ENCODE measurements at regions not wholly inside any gene's neighbourhood (a gene's known extent, or its start where the extent isn't known, plus 50 kb on each side); places are given as distances from the start of the nearest gene placed in this dataset.

GRCh38 chr21:35683664-35684304 is 376.5 kb downstream of the SETD4 start:
- in situ Hi-C loops (cut with HindIII; ENCODE audit: low sequenced_read_pairs), result no loop called here
- DNase-seq (ENCODE audit: low read depth), result no peak
- no peak for TF ChIP-seq CTCF (IDR thresholded peaks at IDR 0.05; ENCODE audit: low read depth, low read length, missing control alignments)
- no peak overlapping the region for H3K4me3 ChIP-seq (ENCODE audit: low read depth, low read length)

GRCh38 chr21:35682904-35683549 is 377.3 kb downstream of the SETD4 start:
- in situ Hi-C loops (cut with HindIII; ENCODE audit: low sequenced_read_pairs), result no loop called here
- TF ChIP-seq CTCF (IDR thresholded peaks at IDR 0.05; ENCODE audit: low read depth, low read length, missing control alignments), result no peak
- no peak for DNase-seq (ENCODE audit: low read depth)
- no peak overlapping the region for H3K4me3 ChIP-seq (ENCODE audit: low read depth, low read length)

GRCh38 chr21:35681946-35682345 is 378.4 kb downstream of the SETD4 start:
- TF ChIP-seq CTCF (IDR thresholded peaks at IDR 0.05; ENCODE audit: low read depth, low read length, missing control alignments), result no peak
- no peak for DNase-seq (ENCODE audit: low read depth)
- H3K4me3 ChIP-seq (ENCODE audit: low read depth, low read length), result no peak overlapping the region
- in situ Hi-C loops (cut with HindIII; ENCODE audit: low sequenced_read_pairs), result no loop called here

GRCh38 chr21:35679076-35679475 is 381.2 kb downstream of the SETD4 start:
- in situ Hi-C loops (cut with HindIII; ENCODE audit: low sequenced_read_pairs), result no loop called here
- H3K4me3 ChIP-seq (ENCODE audit: low read depth, low read length), result no peak overlapping the region
- DNase-seq (ENCODE audit: low read depth), result no peak
- no peak for TF ChIP-seq CTCF (IDR thresholded peaks at IDR 0.05; ENCODE audit: low read depth, low read length, missing control alignments)

GRCh38 chr21:35678393-35678792 is 381.9 kb downstream of the SETD4 start:
- no peak for TF ChIP-seq CTCF (IDR thresholded peaks at IDR 0.05; ENCODE audit: low read depth, low read length, missing control alignments)
- DNase-seq (ENCODE audit: low read depth), result no peak
- H3K4me3 ChIP-seq (ENCODE audit: low read depth, low read length), result no peak overlapping the region
- in situ Hi-C loops (cut with HindIII; ENCODE audit: low sequenced_read_pairs), result no loop called here

- no peak for DNase-seq (ENCODE audit: low read depth)
- in situ Hi-C loops (cut with HindIII; ENCODE audit: low sequenced_read_pairs), result no loop called here
- no peak for TF ChIP-seq CTCF (IDR thresholded peaks at IDR 0.05; ENCODE audit: low read depth, low read length, missing control alignments)
- H3K4me3 ChIP-seq (ENCODE audit: low read depth, low read length), result no peak overlapping the region
These were observed 383.0 kb downstream of the SETD4 start for GRCh38 chr21:35677298-35677841.
